Suprapubic skin (tissue), 3 donors: ENCODE measurements at regions not wholly inside any gene's neighbourhood (a gene's known extent, or its start where the extent isn't known, plus 50 kb on each side); places are given as distances from the start of the nearest gene placed in this dataset.

Source experiments
- POLR2AphosphoS5 ChIP-seq, 3 donors: sonication (generic); formaldehyde crosslinking; IDR thresholded peaks; one replicate each; pipeline ENCODE4 v1.6.1; 2017; ENCODE audit warnings: antibody characterized with exemption in 3 of 3
- TF ChIP-seq, protein P1 (sequence below), 2 donors: fragments of 200-600 bp in 1 of 2; fragments of 450-650 bp in 1 of 2; sonication (generic) in 1 of 2; IDR thresholded peaks; one replicate each; pipeline ENCODE4 v1.5.1; 2016 to 2019; ENCODE audit warnings: antibody characterized with exemption in 2 of 2, mild to moderate bottlenecking in 1 of 2, moderate library complexity in 1 of 2

GRCh38 chr21:31491617-31492016 is 147.6 kb upstream of the TIAM1 start:
- TF ChIP-seq, protein P1, sequence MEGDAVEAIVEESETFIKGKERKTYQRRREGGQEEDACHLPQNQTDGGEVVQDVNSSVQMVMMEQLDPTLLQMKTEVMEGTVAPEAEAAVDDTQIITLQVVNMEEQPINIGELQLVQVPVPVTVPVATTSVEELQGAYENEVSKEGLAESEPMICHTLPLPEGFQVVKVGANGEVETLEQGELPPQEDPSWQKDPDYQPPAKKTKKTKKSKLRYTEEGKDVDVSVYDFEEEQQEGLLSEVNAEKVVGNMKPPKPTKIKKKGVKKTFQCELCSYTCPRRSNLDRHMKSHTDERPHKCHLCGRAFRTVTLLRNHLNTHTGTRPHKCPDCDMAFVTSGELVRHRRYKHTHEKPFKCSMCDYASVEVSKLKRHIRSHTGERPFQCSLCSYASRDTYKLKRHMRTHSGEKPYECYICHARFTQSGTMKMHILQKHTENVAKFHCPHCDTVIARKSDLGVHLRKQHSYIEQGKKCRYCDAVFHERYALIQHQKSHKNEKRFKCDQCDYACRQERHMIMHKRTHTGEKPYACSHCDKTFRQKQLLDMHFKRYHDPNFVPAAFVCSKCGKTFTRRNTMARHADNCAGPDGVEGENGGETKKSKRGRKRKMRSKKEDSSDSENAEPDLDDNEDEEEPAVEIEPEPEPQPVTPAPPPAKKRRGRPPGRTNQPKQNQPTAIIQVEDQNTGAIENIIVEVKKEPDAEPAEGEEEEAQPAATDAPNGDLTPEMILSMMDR (IDR thresholded peaks at IDR 0.05), result no peak
- no peak for TF ChIP-seq POLR2AphosphoS5 (IDR thresholded peaks at IDR 0.05)
